GM12801 (cell line): ENCODE measurements at regions not wholly inside any gene's neighbourhood (a gene's known extent, or its start where the extent isn't known, plus 50 kb on each side); places are given as distances from the start of the nearest gene placed in this dataset.

Experiments
- TF ChIP-seq, protein P1 (sequence below): IDR thresholded peaks from one replicate; pipeline ENCODE4 v1.5.1; 2011; ENCODE audit warnings: control low read depth; ENCODE audit not compliant: insufficient read length; ENCODE audit errors: extremely low read depth

DNA sequence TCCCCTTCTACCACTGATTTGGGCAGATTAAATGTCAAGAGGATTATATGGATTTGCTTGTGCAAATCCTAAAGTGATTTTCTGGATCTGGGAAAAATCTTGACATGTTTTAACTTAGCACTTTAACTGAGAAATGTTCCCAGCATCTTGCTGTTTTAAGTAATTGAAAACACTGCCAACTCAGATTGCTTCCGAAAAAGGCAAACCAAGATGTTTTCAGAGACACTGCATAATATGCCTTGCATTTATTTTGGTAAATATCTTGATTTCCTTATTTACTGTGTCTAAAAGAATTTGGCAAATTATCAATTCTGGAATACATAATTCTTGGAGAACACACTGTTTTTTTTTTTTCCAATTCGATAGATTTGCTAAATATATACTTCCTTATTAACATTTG lies 385.0 kb upstream of the FAM98A start:
- TF ChIP-seq, protein P1, sequence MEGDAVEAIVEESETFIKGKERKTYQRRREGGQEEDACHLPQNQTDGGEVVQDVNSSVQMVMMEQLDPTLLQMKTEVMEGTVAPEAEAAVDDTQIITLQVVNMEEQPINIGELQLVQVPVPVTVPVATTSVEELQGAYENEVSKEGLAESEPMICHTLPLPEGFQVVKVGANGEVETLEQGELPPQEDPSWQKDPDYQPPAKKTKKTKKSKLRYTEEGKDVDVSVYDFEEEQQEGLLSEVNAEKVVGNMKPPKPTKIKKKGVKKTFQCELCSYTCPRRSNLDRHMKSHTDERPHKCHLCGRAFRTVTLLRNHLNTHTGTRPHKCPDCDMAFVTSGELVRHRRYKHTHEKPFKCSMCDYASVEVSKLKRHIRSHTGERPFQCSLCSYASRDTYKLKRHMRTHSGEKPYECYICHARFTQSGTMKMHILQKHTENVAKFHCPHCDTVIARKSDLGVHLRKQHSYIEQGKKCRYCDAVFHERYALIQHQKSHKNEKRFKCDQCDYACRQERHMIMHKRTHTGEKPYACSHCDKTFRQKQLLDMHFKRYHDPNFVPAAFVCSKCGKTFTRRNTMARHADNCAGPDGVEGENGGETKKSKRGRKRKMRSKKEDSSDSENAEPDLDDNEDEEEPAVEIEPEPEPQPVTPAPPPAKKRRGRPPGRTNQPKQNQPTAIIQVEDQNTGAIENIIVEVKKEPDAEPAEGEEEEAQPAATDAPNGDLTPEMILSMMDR, result no peak

GRCh38 chr2:33978471-33978870 lies 379.4 kb upstream of the FAM98A start:
- TF ChIP-seq, protein P1, result no peak

- TF ChIP-seq, protein P1, result no peak
These were observed 376.4 kb upstream of the FAM98A start for GRCh38 chr2:33975498-33975897.

GRCh38 chr2:33967103-33967502 lies 368.0 kb upstream of the FAM98A start:
- TF ChIP-seq, protein P1, result no peak

GRCh38 chr2:33958591-33958990 lies 359.5 kb upstream of the FAM98A start:
- TF ChIP-seq, protein P1, result no peak

GRCh38 chr2:33949371-33949770 lies 350.3 kb upstream of the FAM98A start:
- TF ChIP-seq, protein P1, result no peak

DNA sequence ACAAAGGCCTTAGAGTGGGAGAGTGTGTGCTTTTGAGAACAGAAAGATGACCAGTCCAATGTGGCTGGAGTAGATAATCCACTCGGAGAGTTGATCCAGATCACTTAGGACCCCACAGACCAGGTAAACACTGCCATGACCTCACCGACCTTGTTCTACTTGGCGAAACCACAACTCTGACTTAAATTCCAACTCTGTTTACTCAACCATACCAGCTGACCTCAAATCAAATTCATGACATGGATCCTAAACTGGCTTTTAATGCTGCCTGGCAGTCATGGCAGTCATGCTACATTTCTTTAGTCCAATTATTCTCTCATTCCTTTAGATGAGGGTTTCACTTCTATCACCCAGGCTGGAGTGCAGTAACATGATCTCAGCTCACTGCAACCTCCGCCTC lies 347.1 kb upstream of the FAM98A start:
- TF ChIP-seq, protein P1, result no peak

DNA sequence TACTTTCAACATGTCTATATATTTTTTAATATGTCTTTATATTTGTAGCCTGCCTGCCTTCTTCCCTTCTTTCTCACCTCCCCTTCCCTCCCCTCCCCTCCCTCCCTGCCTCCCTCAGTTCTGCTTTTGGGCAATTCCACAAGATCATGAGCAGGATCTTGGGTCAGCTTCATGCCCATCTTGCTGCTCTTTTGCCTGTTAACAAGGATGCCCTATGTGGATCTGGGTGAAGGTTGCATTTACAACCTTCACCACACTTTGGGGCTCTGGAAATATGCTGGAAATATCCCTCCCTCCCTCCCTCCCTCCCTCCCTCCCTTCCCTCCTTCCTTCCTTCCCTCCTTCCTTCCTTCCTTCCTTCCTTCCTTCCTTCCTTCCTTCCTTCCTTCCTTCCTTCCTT lies 334.1 kb upstream of the FAM98A start:
- TF ChIP-seq, protein P1, result no peak
